ENCODE measurements at regions not wholly inside any gene's neighbourhood (a gene's known extent, or its start where the extent isn't known, plus 50 kb on each side); places are given as distances from the start of the nearest gene placed in this dataset.

DNA sequence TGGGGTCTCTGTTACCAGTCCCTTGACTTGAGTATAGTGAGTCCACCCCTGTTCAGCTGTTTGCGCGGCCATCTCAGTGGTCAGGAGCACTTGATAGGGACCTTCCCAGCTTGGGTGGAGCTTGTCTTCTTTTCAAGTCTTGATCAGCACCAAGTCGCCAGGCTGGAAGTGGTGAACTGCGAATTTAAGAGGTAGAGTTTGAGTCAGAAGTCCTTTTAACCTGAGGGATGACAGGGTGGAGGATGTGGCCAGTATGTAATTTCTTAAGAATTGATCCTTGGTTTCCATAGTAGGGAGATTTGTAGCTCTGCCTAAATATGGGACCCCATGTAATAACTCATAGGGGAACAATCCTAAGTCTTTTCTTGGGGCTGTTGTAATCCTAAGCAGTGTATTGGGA is 86.3 kb upstream of the XCR1 start:
- no peak for DNase-seq

DNA sequence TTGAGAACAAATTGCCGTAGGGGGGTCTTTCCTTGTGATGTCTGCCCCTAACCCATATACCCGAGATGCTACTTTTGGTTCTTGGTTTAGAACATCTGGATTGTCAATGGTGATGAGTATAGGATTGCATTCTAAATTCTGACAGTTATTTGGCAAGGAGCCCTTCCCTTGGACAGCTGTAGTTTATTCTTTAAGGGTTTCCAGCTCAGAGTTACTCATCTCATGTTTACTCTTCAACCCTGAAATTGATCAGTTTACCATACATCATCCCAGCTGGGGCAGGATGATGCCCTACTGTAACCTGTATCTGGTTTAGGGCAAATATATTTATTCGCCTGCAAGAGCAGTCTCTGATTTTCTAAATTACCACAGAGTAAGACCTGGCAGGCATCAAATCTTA is 85.7 kb upstream of the XCR1 start:
- DNase-seq: no peak

DNA sequence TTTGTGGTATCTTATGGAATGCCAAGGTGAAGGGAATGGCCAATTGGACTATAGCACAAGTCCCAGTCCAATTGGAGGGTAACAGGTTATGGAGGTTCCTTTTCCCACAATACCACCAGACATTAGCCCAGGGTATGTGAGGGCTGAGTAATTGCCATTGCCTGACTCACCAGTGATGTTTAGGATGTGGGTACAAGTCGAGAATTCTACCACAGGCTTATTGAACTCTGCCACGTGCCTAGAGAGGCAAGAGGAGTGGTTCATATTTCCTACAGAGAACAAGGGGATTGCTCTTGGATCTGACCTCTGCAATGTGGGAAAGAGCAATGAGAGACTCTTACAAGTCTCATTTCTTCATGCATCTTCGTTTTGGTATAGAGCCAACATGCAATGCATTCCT is 85.0 kb upstream of the XCR1 start:
- no peak for DNase-seq

DNA sequence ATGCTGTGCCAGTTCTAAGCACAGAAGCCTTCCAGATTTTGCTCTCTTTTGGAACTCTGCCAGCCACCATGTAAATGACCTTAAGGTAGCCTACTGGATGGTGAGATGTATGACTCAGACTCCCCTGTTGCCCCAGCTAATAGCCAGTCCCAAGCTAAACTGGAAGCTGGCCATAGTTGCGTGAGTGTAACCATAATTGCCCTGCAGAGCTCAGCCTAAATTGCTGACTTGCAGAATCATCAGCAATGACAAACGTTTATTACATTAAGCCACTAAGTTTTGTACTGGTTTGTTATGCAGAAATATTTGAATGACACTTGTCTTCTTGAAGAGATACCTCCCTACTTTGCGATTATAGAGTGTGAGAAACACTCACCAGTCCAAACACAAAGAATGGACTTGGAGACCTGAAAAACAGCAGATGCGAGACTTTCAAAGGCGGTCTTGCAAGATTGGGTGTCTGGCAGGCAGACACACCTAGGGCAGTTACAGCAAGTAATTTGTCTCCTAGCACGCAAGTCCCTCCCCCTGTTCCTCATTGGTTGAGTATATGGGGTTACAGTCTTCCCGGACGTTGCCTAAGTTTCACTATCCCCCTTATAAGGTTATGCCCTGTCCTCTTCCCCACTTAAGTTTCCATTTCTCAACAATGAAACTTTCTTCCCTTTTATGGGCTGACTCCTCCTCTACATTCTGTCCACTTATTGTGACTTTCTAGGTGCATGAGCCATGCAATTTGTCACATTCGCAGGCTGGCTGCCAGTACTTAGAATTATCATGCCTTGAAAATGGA is 83.6 kb upstream of the XCR1 start:
- DNase-seq: no peak

DNA sequence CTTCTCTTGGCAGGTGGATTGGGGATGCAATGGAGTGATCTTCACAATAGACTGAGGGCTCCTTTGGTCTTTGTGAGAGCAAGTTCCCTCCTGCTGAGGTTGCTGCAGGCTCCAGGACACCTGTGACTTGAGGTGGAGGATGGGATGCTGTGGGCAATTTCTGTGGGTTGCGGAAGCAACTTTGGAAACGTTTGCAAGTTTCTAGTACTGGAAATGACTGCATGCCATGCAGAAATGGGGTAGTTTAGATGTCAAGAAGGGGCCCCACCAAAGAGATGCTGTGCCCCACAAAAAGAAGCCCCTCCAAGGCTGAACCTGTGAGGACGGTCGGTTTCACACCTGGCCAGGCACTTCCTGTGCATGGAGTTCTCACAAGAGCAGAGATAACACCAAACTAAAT is 80.4 kb upstream of the XCR1 start:
- DNase-seq: no peak

DNA sequence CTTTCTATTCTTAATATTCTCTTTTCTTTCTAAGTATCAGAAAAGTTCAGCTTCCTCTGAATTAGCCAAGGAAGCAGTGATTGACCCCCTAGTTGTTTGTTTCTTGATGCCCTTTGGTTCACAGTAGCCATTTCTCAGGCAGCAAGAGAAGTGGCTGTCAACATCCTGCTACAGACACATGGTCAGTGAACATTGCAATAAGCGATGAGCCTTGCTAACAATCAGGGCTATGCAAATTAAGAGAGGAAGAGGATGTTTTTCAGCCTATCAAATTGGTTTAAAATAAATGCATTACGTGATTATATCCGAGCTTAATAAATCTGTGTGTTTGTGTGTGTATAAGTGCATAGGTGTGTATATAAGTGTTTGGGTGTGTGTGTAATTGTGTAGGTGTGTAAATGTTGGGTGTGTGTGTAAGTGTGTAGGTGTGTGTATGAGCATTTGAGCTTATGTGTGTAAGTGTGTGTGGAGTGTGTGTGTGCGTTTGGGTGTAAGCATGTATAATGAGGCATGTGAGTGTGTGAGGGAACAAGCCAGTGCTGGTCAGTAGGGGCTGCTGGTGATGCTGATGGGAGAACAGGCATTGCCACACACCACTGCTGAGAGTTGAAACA is 78.1 kb upstream of the XCR1 start:
- DNase-seq: no peak

DNA sequence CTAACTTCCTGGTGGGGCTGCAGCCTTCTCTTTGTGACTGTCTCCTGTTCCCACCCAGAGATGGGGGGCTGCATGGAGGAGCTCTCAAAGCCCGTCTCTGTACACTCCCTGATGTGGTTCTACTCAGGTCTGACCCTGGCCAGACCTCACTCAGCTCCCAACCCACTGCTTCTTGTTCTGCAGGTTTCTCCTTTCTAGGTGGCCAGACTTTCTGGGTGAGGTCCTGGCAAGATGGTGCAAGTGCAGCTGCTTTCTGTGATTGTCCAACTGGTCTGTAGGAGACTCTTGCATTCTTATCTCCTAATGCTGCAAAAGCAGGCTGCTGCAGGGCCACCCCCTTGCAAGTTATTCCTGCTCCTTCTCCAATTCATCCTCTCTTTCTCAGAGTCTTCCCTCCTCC is 77.4 kb upstream of the XCR1 start:
- DNase-seq: no peak

DNA sequence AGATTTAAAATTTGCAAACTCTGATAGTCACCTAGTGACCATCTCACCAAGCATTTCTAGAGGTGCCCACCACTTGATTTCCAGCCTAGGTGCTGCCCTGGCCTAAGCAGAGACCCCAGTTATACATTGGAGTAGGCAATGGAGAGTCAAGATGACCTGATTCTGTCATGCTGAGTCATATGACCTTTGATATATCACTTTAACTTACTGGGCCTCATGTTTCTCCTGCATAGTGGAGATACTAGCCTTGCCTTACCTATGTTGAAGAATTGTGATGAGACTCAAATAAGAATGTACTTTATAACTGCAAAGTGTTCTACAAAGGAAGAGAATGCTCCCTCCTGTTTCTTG is 75.5 kb upstream of the XCR1 start:
- no peak for DNase-seq

DNA sequence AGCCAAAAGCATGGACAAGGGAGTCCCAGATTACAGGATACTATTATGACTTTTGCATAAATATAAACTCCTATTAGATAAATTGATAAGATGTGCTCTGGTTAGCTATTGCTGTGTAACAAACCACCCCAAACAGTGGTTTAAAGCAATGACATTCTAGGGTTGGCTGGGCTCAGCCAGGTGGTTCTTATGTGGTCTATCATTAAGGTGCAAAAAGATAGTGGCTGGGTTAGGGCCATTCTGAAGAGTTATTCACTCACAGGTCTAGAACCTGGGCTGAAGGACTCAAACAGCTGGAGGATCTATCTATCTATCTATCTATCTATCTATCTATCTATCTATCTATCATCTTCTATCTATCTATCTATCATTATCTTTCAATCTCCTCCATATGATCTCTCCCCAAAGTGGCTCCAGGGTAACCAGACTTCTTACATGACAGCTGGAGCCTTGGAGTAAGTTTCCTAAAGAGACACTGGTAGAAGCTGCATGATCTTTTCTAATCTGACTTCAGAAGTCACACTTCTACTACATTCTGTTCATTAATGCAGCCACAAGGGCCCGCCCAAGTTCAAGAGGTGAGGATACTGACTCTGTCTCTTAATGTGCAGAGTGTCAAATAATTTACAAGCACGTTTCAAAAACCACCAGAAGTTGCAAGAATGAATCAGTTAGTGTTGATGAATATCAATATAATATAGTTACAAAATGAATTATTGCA is 74.9 kb upstream of the XCR1 start:
- DNase-seq: no peak

DNA sequence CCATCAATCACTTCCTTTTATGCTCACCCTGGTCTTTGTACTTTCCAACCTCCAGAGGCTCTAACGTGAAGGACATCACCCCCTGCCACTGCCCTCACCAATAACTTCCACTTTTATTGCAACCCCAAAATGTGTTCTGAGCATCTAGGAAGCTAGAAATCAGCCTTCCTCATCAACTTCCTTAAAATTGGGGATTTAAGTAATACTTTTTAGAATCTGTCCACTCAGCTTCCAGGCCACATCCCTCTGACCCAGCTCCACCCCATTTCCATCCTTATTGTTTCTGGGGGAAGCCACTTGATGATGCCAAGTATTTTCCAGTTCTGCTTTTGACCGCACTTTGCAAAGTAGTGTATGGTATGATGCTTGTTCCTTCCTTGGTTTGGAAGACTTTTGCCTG is 73.5 kb upstream of the XCR1 start:
- DNase-seq: no peak

DNA sequence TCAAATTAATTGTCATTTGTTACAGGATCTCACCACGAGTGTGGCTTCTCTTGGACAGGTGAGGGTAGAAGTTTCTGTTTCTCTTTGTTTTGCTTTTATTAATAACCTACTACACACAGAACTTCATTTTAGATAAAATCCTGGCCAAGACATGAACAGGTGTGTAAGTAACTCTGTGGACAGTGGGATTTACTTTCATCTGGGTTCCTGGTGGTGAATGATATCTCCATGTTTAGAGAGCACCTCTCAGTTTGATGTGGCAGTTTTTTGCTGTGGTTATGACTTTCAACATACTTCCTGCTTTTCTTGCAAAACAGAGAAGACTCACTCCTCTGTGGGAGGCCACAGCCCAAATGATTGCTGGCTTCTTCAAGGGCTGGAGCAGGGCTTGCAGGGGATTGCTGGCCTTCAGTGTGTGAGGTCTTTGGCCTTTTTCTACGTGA is 71.1 kb upstream of the XCR1 start:
- no peak for DNase-seq

DNA sequence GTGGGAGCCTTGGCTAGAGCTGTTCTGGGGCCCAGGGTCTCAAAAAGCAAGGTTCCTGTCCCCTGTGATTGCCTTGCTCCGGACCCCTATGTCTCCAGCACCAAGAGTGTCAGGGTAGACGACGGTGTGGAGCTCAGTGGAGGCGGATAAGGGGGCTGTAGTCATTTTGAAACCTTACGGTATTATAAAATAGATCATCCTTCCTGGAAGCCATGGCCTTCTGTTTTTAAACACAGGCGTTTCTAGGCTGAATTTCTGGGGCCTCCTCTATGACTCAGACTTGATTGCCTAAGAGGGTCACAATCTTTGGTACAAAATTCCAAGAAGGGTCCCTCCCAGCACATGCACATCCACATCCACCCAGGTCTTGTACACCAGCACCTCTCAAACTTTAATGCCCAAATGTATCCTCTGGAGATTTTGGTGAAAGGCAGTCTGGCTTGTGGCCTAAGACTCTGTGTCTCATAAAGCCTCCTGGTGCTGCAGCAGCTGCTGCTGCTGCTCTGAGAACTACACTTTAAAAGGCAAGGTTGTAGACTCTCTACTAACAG is 70.5 kb upstream of the XCR1 start:
- no peak for DNase-seq

DNA sequence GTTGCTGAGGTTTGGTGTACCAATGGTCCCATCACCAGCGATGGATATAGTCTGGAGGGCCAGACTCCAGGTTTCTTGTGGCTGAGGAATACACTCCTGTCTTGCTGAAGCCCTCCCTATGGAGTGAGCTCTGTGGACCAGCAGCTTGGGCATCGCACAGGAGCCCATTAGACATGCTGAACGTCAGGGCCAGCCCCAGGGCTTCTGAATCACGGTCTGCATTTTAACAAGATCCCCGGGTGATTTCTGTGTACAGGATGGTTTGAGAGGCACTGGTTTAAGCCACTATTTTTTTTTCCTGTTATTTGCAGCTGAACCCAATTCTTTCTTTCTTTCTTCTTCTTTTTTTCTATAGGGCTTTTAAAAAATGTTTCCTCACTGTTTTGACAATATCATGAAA is 69.5 kb upstream of the XCR1 start:
- no peak for DNase-seq

DNA sequence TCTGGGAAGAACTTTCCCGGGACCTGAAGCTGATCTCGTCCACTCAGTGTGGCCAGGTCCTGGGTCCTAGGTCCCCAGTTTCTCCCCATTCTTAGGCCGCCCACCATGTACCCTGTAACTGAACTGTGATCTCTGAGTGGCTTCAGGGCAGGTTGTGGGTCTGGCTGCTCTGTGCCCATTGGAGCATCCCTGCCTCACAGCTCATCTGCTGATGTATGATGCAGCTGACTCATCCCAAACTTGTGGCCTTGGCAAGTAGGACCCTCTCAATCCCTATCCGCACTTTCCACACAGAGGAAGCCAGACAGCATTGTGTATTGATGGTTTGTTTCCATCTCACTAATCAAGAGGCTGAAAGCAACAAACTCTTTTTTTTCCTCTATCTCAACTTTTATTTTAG is 69.1 kb upstream of the XCR1 start:
- no peak for DNase-seq

DNA sequence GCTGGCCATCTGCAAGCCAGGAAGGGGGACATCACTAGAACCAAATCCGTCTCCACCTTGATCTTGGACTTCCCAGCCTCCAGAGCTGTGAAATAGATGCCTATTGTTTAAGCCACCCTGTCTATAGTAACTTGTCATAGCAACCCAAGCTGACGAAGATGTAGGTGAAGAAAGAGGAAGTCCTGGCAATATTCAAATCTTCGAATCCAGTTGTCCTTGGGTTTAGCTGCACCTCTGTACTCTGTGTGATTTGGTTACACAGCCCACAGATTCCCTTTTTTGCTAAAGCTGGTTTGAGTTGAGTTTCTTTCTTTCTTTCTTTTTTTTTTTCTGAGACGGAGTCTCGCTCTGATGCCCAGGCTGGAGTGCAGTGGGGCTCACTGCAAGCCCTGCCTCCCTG is 68.0 kb upstream of the XCR1 start:
- DNase-seq: no peak

DNA sequence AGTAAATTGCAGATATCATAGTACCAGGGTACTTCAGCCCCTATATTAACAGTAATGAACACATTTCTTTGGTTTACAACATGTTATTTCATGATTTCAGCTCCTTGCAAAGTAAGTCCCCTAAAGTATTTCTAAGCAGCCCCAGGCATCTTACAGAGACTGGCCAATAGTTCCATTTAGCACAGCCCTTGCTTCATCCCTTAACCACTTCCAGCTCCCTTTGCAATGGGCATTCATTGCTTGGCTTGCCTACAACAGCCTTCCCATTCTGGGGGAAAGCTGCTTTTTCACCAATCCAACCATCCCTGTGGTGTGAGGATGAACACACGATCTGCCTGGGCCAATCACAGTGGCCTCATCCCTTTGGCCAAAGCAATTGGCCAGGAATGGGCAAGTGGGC is 67.2 kb upstream of the XCR1 start:
- DNase-seq: no peak

DNA sequence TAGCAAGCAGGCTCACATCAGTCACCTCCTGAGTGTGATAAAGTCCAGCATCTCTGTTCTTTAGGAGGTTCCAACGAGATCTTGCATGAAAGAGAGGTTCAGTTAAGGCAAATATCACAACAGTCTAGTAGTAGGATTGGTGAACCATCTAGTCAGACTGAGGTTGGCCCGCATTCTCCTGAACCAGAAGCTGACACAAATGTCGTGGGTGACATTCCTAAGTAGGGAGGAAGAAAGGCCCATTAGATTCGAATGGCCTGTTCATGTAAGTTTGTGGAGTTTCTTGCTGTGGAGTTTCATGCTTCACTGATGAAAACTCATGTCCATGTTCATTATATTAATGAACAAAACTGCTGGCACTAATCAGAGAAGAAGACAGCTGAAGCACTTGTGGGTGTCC is 66.7 kb upstream of the XCR1 start:
- DNase-seq: no peak

DNA sequence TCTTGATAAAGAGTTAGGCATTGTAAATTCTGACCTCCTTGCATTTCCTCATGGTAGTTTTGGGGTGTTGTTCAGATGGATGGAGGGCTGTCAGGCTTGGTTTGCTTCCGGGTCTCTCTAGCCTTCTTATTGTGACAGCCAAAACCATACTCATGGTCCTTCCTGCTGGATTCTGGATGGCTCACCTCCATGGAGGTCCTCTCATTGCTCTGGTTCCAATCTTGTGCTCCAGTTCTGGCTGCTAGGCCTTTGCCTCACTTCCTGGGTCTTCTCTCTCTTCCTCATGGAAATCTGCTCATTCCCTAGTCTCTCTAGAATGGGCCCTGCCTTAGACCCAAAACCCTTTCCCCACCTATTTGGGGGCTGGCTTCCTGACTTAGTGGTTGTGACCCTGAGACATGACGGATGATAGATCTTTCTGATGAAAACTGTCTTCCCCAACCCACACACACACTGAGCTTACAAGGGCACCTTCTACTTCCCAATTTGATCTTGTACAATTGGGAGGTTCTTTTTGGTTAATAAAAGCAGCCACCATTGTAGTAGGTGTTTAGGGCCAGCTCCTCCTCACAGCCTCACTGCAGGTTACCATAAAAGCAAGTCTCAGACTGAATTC is 66.2 kb upstream of the XCR1 start:
- no peak for DNase-seq

DNA sequence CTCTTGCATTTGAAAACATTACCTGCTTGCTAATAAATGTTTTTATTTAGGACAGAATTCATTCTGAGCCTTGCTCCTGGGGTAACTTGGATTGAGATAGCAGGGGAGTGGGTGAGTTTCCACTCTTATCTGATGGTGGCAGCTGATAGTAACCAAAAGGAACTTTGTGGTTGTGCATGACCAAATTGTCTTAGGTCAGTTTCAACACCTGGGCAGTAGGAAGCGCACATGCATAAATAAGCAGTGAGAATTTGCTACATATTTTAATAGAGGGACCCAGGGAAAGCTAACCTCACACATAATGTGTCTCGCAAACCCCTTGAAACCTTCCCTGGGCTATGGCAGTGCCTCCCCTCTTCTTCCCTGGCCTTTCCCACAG is 65.4 kb upstream of the XCR1 start:
- DNase-seq: no peak

DNA sequence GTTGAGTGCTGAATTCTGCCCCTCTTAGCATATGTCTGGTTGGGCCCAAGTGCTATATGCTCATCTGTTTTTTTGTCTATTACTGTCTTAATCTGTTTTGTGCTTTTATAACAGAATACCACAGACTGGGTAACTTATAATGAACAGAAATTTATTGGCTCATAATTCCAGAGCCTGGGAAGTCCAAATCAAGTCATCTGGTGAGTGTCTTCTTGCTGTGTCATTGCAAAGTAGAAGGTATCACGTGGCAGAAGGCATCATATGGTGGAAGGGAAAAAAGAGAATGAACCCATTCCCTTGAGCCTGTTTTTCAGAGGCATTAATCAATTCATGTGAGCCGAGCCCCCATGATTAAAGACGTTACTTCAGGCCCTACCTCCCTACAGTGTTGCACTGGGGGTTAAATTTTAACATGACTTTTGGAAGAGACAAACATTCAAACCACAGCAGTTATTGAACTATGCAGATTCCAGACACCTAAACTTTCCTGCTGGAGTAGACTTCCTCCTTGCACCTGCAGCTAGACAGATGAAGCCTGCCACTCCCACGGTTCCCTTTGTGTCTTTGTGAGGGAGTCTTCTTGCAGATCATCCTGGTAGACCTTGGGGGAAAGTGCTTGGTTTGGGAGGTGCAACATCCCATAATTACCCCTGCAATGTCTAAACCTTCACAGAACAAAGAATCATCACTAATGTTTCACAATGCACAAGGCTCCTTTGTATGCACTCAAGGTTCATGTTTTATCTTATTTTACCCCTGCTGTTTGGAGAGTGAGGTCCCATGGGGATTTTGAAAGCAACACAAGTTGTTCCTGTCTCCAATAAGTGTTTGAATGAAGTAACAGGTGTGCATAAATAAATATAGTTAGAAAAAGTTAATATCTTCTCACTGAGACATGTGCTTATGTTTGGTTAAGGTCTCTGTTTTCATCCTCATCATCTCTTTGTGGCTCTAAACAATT is 64.7 kb upstream of the XCR1 start:
- DNase-seq: no peak

DNA sequence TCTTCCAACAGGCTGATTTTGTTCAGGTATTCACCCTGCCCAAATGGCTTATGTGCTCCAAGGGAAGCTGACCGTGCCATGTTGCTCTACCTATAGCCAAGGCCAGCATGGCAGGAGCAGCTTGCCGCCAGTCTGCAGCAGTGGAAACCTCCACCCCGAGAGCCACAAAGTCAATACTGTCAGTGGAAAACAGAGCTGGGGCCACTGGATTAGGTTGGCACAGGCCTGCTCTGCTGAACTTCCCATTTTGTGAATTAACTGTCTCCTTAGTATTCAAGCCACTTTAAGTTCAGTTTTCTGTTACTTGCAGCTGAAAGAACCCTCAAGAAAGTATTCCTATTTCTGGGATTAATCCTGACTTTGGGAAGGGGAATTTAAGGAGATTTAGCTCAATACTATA is 63.8 kb upstream of the XCR1 start:
- no peak for DNase-seq

All from muscle of arm (tissue), 1 donor.